D721Med (cell line): ENCODE measurements at regions not wholly inside any gene's neighbourhood (a gene's known extent, or its start where the extent isn't known, plus 50 kb on each side); places are given as distances from the start of the nearest gene placed in this dataset.
"Not testable (repeated sequence)": the region's sequence is repeated elsewhere in the genome, so short reads cannot be mapped to it uniquely, and the experiment has no call there.

Experiments used
- DNase-seq: peaks from one replicate; pipeline ENCODE4 v3.0.0; 2011; ENCODE audit warnings: low spot score; ENCODE audit not compliant: insufficient read length
- FAIRE-seq: peaks from 2 replicates; lab custom pipeline; 2011; peaks lifted over from hg19 to GRCh38; lab: Jason Lieb, UNC
- CTCF ChIP-seq: IDR thresholded peaks from 2 replicates; pipeline ENCODE4 v1.5.1; 2012; ENCODE audit warnings: mild to moderate bottlenecking, control low read depth; ENCODE audit not compliant: insufficient read depth; ENCODE audit errors: missing control alignments

DNA sequence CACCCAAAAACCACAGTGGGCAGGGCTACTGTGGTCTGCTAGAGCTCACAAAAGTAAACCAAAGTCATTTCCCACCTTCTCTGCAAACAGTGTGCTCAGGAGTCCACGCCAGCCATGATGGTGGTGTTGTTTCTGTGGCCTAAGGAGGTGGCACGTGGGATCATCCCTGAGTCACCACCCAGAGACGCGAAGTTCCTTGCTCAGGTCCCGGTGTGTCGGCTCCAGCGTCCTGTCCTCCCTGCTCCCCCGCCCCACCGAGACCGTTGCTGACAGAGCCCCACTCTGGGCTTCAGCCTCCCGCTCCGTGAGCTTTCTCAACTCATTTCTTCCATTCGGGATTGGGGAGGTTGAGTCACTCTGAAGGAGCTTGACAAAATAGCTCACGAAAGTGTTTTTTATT, 118.7 kb downstream of the NPTX2 start:
- no peak for FAIRE-seq

DNA sequence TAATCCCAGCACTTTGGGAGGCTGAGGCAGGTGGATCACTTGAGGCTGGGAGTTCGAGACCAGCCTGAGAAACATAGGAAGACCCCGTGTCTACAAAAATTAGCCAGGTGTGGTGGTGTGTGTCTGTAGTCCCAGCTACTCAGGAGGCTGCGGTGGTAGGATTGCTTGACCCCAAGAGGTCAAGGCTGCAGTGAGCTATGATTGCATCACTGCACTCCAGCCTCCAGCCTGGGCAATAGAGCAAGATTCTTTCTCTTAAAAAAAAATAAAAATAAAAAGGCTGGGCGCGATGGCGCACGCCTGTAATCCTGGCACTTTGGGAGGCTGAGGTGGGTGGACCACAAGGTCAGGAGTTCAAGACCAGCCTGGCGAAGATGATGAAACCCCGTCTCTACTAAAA, 119.4 kb downstream of the NPTX2 start:
- DNase-seq = not testable (repeated sequence)

More for the DNA sequence above, 118.7 kb downstream of the NPTX2 start:
- TF ChIP-seq CTCF = no peak
- no peak for DNase-seq

DNA sequence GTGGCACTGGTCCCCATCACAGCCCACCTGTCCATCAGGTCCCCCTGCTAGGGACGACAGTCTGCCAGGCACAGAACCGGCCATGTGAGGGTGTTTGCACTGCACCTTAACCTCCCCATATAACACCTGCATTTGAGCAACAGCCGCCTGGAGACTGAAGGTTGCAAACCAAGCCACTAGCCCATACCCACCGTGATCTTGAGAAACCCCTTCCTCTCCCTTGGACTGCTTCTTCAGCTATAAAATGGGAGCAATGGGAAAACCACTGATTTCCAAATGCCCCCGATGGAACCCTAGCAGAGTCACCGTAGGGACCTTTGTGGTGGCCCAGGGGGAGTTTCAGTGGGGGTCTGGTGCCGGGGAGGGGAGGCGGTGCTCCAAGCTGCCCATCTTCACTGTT, 120.1 kb downstream of the NPTX2 start:
- FAIRE-seq = no peak
- TF ChIP-seq CTCF = no peak
- no peak for DNase-seq

More for the DNA sequence above, 119.4 kb downstream of the NPTX2 start:
- FAIRE-seq = not testable (repeated sequence)

- TF ChIP-seq CTCF = no peak
- no peak for FAIRE-seq
- DNase-seq = no peak
Measured at GRCh38 chr7:98740643-98741042, 123.6 kb downstream of the NPTX2 start.

GRCh38 chr7:98745722-98746318, 124.0 kb downstream of the TMEM130 start:
- peak; percentile 86 for TF ChIP-seq CTCF
- DNase-seq (peak; percentile 57), FAIRE-seq (no peak)

DNA sequence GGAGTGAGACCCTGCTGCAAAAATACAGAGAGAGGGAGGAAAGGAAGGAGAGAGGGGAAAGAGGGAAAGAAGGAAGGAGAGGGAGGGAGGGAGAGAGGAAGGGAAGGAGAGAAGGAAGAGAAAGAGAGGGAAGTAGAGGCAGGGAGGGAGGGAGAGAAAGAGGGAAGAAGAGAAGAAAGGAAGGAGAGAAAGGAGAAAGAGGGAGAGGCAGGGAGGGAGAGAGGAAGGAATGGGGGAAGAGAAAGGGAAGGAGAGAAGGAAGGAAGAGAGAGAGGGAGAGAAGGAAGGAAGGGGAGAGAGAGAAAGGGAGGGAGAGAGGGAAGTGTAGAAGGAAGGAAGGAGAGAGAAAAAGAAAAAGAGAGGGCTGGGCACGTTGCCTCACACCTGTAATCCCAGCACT, 121.7 kb downstream of the TMEM130 start:
- DNase-seq (no peak), FAIRE-seq (no peak)
- TF ChIP-seq CTCF = no peak

DNA sequence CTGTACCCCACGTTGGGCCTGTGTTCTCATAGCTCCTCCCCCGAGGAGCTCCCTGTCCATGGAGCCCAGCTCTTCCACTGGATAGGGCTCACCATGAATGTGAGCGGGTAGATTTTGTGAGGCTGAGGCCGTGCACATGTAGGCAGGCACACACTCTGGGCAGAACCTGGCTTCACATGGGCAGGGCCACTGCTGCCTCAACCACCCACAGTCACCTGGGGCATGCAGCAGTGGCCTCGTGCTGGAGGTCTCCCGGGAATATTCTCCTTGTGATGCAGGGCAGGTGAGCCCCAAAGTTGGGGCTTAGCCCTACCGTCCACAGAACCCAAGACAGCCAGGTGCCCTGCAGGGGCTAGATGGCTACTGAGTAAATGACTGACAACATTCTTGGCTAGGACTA, 116.6 kb downstream of the TMEM130 start:
- no peak for FAIRE-seq
- no peak for TF ChIP-seq CTCF
- DNase-seq = no peak
